Fibroblast of the conjunctiva (primary cell): ENCODE measurements at regions not wholly inside any gene's neighbourhood (a gene's known extent, or its start where the extent isn't known, plus 50 kb on each side); places are given as distances from the start of the nearest gene placed in this dataset.

Experiments used
- DNase-seq: peaks from one replicate; pipeline ENCODE4 v3.0.0-alpha.2; 2010; ENCODE audit warnings: low read depth

DNA sequence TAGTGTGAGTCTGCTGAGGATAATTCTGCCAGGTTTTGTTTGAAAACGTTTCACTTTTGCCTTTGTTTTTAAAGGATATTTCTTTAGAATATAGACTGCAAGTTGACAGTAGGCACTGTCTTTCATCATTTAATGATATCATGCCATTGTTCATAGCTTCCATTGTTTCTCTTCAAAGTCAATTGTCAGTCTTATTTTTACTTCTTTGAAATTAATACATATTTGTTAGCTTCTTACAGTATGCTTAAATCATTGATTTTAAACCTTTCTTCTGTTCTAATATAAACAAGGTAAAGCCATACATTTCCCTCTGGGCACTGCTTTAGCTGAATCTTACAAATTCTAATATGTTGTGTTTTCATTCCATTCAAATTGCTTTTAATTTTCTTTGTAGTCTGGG is 62.3 kb upstream of the PARVA start:
- DNase-seq, result no peak

DNA sequence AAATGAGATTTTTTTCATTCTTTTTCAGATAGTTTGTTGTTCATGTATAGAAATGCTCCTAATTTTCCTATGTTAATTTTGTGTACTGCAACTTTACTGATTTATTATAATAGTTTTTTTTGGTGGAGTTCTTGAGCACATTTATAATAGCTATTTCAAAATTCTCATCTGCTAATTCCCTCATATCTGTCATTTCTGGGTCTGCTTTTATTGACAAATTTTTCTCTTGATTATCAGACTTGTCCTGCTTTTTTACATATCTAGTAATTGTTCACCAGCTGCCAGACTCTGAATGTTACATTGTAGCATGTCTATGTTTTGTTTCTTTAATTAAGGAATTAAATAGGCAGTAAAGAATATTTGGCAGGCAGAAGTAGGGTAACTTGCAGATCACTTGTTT is 60.9 kb upstream of the PARVA start:
- DNase-seq, result no peak

DNA sequence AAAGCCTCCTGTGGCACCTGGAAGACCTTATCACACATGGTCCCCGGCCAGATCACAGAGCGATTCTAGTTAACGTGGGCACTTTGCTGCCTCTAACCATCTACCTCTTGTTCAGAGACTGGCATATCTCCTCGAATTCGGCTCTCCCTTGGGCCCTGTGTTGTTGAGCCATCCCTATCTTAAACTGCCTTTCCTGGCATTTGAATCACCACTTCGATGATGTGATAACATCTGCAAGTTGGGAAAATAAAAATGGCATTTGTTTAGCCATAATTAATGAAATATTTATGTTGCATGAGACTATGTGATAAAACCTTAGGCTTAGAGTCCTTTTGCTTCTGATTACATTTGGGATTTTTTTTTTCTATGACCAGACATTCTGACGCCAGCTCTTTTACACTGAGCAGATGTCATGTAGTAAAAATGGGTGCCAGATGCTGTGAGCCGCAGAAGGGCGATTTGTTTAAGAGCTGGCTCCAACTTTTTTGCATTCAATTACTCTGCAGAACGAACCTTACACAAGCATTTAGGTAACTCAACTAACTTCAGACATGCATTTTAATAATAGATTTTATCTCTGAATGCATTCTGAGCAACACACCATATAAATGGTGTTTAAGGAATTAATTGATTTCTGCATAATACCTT is 58.5 kb upstream of the PARVA start:
- DNase-seq, result peak; percentile 55

DNA sequence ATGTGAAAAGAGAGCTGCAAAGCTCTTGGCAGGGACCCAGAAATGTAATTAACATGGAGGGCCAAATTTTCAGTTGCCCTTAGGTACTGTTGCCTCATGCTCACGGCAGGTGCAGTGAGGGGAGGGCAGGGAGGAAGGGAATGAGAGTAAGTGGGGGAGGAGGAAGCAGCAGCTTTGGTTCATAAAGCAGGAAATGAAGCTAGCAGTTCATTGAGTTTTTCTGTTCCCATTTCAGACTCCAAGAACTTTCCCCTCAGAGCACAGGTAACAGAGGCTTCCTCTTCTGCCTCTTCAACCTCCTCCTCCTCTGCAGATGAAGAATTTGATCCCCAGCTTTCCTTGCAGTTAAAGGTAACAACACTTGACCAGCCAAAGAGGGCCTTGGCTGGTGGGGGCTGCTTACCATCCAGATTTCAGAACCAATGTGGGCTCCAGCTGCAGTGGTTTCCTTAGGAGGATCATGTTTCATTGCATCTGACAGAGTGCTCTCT is 57.9 kb upstream of the PARVA start:
- DNase-seq, result no peak

DNA sequence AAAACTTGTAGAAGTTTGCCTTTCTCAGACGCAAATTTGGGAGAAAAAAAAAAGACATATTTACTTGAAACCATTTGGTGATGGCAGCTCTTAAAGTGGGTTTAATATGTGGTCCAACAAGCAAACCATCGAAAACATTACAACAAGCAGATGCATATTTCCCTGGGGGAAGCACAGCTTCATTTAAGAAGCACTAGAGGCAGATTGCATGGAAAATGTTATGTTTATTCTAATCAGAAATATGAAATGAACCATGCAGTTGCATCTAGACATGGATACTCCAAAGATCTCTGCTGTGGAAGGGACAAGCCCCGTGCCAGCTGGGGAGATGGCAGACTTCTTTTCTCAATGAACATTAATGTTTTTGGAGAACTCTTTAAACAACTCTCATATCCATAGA is 57.4 kb upstream of the PARVA start:
- DNase-seq, result no peak

DNA sequence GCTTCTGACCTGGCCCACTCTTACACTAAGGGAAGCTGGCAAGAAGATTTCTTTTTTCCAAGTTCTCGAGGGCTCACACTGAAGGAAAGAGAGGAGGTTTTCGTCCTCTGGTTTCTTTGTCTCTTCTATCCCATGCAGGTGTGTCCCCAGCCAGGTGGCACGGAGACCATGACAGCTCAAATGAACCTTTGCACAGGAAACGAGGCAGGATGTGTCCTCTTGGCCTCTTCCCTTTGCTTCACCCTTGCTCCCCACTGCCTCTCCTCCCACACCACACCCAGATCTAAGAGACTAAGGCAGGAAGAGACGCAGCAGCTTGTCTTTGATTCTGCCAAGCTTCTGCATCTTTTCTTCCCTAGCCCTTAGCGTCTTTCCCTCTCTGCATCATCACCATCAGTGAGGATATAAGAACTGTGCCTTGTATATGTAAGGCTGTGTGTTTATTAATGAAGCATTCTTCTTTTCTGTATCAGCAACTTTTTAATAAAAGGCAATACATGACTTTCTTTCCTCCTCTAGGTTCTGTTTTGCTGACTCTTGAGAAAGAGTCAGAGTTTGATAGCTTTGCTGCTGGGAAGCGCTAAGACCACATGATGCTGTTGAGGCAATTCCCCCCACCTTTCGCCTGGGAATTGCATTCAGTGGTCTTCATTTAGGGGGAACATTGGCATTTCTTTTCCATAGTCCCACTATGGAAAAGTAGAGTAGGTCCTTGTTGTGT is 56.0 kb upstream of the PARVA start:
- DNase-seq, result no peak

DNA sequence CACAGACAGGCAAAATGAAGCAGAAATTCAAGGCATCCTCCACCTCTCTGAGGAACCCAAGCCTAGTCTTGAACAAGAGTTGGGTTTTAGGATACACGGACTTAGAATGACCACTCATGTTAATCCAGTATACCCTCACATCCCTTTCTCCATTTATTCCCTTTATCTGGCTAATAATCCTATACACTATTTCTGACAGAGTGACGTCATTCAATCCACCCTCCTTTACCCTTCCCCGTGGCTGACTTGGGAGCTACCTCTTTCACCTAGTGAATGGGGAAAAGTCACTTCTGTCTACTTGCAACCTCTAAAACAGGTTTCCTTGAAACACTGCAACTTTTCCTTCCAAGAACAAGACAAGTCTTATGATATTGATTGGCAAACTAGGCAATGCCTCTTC is 52.8 kb upstream of the PARVA start:
- DNase-seq, result no peak
